NCI-H187 treated with DMSO at 0.1 percent for 48 hours (cell line): ENCODE measurements at regions not wholly inside any gene's neighbourhood (a gene's known extent, or its start where the extent isn't known, plus 50 kb on each side); places are given as distances from the start of the nearest gene placed in this dataset.

Experiments
- DNase-seq: peaks from one replicate; lab custom pipeline; 2025; lab: John Stamatoyannopoulos, UW

DNA sequence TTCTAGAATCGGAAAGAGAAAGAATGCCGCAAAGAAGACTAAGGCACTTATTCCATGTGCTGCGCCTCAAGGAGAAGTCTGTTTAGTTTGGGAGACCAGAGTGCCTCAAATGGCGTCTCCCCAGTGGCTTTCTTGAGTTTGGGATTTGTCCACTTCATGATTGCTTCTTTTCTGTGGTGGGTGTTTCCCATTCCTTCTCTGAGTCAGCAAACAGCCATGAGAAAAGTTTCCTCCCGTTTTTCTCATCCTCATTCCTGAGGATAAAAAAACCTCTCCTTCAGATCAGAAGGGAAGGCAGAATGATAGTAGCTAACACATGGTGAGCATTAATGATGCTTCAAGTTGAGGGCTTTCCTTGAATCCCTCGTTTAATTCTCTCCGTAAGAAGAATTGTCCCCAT lies 275.9 kb upstream of the WWC1 start:
- no peak for DNase-seq

DNA sequence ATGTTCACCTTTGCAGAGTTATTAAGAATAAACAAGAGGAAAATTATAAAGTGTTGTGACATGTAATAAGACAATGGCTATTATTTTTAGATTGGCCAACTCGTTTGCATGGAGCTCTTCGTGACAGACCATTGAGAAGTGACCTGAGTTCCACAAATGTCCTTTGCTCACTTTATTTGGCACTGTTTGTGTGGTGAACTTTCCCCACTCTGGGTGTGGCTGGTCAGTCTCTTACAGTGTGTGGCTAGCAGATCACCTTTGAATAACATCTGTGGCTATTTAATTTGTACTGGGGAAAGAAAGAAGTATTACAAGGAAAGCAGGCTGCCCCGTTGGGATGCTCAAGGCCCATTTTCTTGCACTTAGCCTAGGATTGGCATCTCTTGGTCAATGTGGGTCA lies 274.1 kb upstream of the WWC1 start:
- DNase-seq: no peak

DNA sequence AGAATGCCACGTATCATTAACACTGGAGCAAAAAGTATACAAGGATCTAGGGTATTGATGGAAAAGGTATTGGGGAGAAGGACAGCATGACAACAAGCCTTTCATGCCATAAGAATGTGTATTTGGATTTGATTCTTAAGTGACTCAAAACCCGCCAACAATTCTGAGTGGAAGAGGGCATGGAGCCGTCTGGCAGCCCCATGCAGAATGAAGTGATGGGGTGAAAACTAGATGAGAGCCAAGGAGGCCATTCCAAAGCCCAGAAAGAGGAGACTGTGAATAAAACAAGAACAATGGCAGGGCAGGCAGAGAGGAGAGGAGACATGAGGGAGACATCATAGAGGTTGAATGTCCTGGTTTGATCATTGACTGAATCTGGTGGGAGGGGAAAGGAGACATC lies 272.3 kb upstream of the WWC1 start:
- DNase-seq: no peak

DNA sequence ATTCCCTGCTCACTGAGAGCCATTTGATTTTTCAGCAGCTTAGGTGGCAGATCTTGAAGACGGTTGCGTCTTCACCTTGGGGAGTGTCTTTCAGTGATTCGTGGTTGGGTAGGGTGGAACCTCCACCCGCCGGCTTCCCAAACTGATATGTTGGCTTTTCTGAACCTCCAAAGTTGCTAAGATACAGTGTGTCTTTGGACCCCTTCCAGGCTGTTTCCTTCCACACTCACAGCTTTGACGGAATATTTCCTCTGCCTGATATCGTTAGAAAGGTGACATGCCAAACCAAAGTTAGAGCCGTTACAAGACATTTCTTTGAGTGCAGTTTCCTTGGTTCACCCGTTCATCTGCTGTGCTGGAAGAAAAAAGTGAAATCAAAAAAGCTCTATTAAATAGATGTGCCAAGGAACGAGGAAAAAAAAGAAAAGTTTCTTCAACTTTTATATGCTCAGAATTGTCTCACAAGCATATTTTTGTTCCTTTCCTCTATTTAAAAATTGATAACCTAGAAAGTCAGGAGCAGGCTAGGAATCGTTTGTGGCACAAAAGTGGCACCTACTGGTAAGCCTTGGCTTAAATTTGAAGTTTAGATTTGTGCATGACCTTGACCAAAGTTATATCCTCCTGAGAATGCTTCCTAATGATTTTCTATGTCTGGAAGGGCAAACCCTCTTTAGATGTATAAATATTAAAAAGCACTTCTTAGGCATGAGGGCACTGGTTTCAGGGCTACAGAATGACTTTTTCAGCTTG lies 270.7 kb upstream of the WWC1 start:
- DNase-seq: no peak

DNA sequence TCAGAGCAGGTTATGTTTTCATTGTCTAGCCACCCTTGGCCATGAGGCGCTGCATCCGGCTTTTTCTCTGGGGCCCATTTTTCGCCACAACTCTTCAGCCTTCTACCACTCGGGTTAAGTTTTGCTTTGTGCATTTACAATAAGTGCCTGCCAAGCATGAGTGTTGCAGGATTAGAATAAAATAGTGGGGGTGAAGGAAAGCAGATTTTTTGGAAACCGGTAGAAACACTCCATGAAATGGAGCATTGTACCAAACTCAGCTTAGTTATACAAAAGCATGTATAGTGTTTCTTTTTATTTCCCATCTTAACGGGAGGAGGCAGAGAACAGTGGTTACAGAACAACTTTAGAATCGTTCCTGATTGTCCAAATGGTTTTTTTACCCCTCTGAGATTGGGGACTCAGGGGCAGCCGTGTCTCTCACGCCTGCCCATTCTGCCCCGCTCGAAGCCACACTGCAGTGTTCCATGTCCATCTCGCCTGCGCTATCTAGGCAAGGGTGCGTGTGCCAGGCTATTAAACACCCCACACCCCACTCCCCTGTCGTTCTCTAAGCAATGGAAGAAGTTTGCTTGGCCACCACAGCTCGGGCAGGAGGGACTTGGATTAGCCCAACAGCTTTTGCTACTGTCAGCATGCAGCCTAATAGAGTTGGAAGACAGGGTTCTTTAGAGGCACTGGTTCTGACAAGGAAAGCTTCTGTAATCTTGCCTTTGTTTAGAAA lies 268.8 kb upstream of the WWC1 start:
- DNase-seq: no peak

DNA sequence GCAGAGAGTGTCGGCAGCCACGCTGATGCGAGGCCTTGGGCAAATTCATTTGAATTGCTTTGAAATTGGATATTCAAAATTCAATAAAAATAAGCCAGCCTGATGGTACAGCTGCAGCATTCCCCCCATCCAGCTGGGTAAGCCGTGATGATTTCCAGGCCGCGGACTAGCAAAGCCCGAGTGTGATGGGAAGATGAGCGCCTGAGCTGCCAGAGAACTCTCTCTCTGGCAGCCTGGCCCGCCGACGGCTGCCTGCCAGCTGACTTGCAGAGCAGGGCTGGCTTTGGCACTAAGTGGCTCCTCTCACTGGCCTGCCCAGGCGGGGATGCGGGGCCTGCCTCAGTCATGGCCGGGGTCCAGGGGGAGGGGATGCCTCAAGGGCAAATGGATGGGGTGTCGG lies 268.3 kb upstream of the WWC1 start:
- DNase-seq: no peak

DNA sequence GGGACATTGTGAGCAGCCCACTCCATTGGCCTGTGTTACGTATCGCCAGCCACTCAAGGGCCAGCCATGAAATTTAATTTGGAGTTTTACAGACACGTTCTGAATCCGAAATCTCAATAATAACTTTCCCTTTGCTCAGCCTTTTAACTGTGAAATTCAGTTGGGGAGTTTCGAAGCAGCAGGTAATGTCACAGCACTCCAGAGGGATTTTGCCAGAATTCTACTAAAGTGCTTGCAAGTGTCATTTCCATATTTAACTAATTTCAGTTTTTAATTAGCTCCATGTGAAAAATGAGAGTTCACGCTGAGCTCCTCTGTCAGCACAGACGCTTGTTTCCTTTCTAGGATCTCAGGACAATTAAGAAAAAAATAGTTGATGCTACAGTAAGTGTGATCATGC lies 267.1 kb upstream of the WWC1 start:
- DNase-seq: no peak

DNA sequence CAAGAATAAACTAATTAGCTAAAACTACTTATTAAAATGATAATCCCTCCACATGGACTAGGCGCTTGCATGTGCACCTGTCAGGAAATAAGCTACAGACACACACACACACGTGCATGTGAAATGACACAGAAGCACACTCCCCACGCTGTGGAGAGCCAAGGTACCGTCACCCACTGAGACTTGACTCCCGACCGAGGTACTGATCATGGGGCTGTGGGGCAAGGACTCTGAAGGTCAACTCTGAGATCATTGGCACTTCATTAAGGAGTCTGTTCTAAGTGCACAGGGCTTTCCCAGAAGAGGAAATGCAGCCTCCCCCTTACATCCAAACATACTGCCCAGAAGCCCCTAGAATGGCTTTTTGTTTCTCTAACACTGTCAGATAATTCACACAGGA lies 264.4 kb upstream of the WWC1 start:
- DNase-seq: no peak

DNA sequence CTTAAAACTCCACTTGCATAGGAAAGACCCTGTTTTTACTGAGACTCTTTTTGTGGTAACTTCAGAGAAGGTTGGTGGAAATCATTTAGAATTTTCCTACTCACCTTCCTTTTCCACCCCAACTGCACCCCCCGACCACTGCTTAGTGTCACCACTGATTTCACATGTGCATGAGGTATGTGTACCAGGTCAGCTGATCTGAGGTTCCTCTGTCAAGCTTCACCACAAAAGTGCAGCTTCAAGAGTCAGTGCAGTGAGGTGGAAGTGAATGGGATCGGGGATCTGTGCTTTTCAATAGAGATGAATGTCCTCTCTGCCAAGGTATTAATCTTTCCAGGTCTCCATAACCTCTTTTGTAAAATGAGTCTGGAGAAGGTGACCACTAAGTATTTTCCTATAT lies 260.5 kb upstream of the WWC1 start:
- no peak for DNase-seq

DNA sequence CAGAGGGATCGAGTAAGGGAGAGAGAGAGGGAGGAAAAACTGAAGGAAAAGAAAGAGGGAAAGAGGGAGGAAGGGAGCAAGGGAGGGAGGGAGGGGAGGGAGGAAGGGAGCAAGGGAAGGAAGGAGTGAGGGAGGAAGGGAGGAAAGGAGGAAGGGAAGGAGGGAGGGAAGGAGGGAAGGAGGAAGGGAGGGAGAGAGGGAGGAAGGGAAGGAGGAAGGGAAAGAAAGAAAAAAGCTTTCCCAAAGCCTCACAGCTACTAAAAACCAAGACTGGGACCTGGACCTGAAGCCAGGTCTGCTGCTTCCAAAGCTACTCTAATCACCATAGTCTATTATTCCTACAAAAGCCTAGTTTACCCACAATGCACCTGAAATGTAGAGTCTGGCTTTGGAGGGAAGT lies 259.8 kb upstream of the WWC1 start:
- DNase-seq: no peak

DNA sequence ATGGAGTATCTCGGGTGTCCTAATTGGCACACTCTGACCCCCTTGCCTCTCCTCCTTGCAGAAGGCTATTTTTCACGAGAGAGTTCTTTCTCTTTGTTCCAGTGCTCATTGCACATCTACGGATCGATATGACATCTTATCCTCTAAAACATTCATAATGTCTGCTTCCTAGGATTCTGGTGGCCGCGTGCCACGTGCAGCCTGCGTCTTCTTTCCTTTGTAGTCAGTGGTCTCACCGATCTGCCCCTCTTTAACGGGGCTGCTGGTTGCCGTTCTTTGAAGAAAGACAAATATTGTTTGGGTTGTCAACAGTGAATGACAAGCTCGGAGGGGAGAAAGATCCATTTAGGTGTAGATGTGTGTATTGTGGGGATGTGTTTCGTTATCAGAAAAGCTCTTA lies 252.4 kb upstream of the WWC1 start:
- no peak for DNase-seq

DNA sequence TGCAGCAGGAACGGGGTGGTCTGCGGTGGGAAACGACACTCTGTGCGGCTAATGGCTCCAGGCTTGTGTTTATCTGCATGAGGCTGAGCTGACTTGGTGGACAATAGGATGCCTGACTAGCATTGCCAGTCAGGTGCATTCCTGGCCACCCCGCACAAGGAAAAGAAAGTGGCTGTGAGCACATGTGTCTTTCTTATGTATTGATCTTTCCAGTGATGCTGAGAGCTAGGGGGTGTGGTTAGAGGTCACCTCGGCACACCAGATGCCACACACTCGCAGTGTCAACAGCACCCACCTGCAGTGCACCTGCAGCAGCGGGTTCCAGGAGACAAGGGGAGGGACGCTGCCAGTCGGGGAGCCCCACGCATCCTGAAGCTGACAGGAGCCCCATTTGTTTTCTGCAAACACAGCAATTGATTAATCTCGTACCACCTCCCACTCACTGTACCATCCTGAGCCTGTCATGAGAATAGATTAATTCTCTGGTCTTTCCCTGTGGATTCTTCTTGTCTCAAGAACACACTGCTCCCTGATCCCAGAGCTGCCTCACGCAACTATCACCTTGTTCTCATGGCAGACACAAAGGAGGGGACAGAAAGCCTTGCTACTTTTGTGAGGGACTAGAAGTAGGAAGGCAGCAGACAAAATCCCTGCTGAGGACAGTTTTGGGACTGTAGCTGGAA lies 251.7 kb upstream of the WWC1 start:
- no peak for DNase-seq

DNA sequence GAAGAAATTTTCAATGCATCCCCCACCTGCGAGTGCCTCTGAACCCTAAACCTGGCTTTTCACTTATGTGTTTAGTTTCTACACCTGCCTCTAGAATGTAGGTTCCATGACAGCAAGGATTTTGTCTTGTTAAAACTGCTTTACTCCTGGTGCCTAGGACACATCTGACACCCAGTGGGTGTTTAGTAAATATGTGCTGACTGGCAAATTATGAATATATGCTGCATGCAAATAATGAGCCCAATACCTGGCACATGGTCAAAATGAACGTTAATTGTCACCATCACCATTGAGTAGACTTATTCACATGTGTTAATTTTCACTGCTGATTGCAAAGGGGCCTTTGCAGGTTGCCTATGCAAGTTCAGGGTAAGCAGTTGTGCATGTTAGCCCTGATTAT lies 249.9 kb upstream of the WWC1 start:
- no peak for DNase-seq

DNA sequence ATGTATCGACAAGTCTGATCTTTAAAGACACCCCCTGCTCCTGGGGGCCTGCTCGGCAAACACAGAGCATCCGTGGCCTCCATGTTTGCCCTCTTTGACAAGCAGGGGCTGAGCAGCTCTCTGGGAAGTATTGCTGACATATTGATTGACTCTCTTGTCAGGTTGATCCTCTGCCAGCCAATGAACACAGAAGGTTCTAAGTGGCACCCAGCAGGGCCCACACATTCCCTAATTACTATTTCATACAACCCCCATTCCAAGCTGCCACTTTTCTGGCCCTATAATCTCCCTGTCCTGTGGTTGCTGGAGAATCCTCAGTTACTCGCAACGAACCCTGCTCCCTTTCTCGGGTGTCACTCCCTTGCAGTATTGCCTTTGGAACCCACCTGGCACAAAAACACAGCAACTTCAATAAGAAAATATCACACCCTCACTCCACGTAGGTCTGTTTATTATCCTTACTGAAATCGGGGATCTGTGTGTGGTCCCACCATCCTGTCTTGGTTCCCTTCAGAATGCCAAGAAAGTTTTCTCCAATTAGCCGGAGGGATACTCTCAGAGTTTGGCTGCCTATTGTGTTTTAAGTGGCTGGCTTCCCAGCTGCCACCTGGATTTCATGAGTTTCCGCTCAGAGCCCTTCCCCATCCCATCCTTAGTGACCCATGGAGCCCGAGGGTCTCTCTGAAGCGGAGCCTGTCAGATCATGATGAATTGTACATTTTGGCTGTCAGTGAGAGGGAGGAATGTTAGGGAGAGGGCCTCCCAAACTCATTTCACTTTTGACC lies 249.0 kb upstream of the WWC1 start:
- no peak for DNase-seq

DNA sequence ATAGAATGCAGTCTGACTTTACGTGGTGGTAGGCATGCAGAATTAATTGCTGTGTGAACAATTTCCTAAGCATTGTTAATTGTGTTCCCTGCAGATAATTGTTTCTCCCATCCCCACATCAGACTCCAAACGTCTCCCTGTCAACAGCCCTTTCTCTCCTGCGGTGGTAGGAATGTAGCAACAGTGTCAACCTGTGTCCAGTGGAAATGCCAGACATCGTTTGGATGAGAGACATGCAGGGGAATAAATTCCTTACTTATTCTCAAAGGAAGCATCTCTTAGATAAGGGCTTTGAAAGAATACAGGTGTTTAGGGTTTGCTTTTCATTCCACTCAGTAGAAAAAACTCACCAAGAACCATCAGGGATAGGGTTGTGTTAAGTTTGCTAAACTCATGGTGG lies 245.3 kb upstream of the WWC1 start:
- no peak for DNase-seq

DNA sequence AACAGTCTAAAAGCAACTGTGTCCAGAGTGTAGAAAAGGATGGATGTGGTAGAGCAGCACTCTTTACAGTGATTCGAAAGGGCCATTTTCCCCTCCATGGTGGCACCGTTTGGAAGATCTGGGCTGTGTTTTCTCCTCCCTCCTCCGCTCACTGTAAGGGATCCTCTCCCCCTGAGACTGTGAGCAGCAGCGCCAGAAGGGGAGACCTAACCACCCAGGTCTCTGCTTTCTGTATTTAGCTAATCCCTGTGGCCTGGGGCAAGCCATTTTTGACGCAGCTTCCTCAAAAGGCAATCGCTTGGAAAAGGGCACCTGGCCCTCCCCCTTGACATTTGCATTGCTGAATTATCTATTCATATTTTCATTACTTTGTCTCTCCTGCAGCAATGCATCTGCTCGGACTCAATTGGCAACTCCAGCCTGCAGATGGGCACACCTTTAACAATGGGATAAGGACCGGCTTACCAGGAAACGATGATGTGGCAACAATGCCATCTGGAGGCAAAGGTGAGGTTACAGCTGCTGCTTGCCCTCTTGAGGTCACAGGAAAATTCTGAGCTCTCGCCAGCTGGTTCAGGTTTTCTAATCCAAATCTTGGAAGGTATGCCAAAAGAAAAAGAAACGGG lies 244.3 kb upstream of the WWC1 start:
- DNase-seq: no peak

DNA sequence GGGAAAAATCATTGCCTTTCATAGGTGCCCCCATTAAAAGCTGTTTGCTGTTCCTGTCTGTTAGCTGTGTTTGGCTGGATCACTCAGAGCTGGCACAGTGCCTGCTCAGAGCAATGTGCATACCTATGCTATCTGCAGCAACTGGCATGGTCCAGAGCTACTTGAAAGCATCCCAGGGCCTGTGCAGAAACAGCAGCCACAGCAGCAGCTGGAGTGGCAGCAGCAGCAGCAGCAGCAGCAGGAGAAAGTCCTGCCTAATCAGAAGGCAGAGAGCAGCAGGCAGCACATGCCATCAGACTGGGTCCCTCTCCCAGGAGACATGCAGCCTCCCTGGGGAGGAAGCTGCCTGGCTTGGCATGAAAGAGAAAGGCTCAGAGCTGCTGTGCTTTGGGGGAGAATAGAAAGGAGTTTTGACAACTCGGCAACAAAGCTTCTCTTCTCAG lies 243.8 kb upstream of the WWC1 start:
- DNase-seq: no peak

DNA sequence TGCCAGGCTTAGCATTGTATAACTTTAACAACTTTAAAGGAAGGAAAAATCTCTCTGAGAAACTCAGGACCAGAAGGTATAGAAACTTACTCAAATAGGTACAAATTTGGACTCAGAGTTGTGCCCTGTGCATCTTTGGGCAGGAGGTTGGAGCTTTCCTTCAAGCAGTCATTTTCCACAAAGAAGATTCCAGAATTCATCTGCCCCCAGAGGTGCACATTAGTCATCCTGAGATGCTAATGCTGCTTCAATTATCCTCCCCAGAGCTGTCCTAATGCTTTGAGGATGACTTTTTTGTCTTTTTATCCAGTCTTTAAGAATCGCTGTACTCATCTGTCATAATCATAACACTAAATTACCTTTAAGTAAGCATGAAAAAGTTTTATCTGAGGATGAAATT lies 243.0 kb upstream of the WWC1 start:
- no peak for DNase-seq

DNA sequence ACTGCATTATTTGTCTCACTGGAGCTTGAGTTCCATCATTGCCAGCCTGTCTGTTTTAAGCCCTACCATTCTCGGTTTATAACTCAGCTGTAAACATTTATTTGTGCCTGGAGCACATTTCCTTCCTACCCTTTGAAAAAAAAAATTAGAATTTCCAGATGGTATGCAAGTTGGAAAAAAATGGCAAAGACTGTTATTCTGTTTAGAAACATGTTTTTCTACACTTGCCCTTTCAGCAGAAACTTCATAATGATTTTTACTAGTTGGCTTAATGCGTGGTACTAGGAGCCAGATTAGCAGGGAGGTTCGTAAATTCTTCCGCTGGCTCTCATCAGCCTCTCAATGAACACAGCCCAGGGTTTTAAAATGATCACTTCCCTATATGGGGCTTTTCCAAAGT lies 238.8 kb upstream of the WWC1 start:
- DNase-seq: no peak

DNA sequence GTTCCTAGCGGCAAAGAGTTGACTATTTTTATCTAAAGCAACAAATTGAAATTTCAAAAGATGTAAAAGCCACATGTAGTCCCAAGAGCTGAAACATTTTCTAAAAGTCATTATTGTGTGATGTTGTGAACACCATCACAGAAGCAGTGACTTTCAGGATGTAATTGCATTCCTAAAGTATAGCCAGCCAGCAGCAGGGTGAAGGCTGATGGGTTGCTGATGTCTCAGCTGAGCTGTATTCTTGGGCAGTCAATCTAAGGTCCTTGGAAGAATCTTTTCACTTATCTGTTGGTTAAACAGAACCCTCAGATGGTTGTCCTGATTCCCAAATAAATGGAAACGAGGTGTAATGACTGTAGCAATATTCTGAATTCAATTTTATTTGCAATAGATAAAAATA lies 237.4 kb upstream of the WWC1 start:
- DNase-seq: no peak

DNA sequence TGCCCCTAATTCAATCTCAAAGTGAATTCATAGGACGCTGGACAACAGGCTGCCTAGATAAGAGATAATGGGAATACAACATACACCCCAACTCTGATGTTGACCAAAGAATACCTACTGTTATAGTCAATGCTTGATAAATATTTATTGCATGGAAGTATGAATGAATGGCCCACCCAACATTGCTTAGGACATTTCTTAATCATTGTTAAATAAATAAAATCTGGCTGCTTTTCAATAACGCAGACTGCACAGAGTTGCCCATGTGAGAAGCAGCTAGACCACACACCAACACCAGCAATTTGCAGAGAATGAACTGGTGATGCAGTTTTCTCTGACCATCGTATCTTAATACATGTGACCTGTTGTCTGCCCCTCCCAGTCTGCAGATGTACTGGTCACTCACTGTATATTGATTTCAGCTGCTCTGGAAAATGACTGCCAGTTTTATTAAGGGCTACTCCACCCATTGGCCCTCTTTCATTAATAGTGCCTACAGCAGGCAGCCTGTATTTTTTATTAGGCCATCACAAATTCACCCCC lies 236.2 kb upstream of the WWC1 start:
- DNase-seq: no peak

DNA sequence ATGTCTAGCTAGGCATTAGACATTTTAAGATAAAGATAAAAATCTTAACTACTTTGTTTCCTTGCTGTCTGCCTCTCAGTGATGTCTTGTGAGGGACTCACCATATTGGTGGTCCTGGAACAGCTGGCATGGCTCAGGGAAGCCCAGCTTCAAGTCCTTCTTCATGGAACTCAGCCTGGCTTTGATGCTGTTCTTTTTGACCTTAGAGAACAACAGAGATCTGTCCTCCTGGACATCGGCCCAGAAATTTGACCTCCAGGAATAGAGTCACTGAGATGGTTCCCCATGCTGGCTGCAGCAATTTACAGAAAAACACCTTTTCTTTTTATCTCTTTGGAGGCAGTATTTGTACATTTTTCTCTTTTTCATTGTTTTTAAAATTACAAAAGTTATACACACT lies 235.5 kb upstream of the WWC1 start:
- no peak for DNase-seq
